DOHH2 (cell line): ENCODE measurements at regions not wholly inside any gene's neighbourhood (a gene's known extent, or its start where the extent isn't known, plus 50 kb on each side); places are given as distances from the start of the nearest gene placed in this dataset.

ENCODE experiments used
- EZH2phosphoT487 ChIP-seq: fragments of 200-600 bp; sonication (generic); IDR thresholded peaks from 2 replicates; pipeline ENCODE4 v1.6.1; 2017; ENCODE audit warnings: borderline replicate concordance, mild to moderate bottlenecking, antibody characterized with exemption, low read length, moderate library complexity, mixed read lengths
- TF ChIP-seq, protein P1 (sequence below): fragments of 200-600 bp; sonication (generic); IDR thresholded peaks from one replicate; pipeline ENCODE4 v1.5.1; 2014; ENCODE audit warnings: antibody characterized with exemption, mild to moderate bottlenecking, low read depth, low read length; ENCODE audit not compliant: poor library complexity, severe bottlenecking

DNA sequence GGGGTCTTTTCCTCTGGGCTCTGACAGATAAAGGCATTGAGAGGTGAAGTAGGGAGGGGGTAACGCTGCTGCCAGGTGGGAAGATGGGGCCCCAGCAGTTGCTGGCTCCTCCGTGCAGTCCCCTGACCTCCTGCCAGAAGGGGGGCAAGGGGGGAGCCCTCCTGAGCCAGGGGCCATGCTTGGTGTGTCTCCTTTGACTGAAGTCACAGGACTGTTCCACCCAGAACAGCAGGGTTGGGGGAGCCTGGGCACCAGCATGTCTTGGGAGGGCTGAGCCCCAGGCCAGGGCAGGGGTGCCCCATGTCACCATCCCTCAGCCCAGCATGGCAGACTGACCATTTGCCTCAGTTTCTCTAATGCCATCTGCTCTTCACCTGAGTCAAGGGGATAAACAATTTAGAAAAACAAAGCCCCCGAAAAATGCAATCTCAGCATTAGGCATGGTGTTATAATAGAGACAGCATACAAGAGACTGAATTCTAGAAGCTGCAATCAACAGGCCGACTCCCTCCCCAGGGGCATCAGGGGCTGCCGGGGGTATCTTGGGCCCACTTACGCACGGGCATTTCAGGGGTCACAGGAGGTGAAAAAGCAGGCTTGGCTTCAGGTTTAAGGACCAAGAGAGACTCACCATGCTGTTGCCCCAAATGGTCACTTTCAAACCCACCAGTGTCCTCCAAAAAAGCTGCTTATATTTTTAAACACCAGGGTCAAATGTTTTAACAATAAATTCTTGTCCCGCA lies 108.6 kb upstream of the GPR26 start:
- TF ChIP-seq, protein P1, sequence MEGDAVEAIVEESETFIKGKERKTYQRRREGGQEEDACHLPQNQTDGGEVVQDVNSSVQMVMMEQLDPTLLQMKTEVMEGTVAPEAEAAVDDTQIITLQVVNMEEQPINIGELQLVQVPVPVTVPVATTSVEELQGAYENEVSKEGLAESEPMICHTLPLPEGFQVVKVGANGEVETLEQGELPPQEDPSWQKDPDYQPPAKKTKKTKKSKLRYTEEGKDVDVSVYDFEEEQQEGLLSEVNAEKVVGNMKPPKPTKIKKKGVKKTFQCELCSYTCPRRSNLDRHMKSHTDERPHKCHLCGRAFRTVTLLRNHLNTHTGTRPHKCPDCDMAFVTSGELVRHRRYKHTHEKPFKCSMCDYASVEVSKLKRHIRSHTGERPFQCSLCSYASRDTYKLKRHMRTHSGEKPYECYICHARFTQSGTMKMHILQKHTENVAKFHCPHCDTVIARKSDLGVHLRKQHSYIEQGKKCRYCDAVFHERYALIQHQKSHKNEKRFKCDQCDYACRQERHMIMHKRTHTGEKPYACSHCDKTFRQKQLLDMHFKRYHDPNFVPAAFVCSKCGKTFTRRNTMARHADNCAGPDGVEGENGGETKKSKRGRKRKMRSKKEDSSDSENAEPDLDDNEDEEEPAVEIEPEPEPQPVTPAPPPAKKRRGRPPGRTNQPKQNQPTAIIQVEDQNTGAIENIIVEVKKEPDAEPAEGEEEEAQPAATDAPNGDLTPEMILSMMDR = no peak
- no peak for TF ChIP-seq EZH2phosphoT487
